Astrocyte (in vitro differentiated cells and primary cell): ENCODE measurements at regions not wholly inside any gene's neighbourhood (a gene's known extent, or its start where the extent isn't known, plus 50 kb on each side); places are given as distances from the start of the nearest gene placed in this dataset.

Experiments used
- DNase-seq: peaks from one replicate; pipeline ENCODE4 v3.0.0-alpha.2; 2010; ENCODE audit warnings: low read depth
- FAIRE-seq: peaks from 2 replicates; lab custom pipeline; 2011; peaks lifted over from hg19 to GRCh38; lab: Jason Lieb, UNC
- H2AFZ ChIP-seq: 2 replicates; pipeline ENCODE4 v1.6.0; 2012; ENCODE audit warnings: low read depth, low read length, inconsistent platforms
- H3K27ac ChIP-seq: 2 replicates; pipeline ENCODE4 v1.5.1; 2011; ENCODE audit warnings: low read depth, low read length, inconsistent platforms
- H3K27me3 ChIP-seq: 2 replicates; pipeline ENCODE4 v1.6.0; 2011; ENCODE audit warnings: low read length, inconsistent platforms; ENCODE audit not compliant: insufficient read depth
- H3K36me3 ChIP-seq: 2 replicates; pipeline ENCODE4 v1.5.1; 2011; ENCODE audit warnings: low read length, inconsistent platforms; ENCODE audit not compliant: insufficient read depth
- H3K4me1 ChIP-seq: 2 replicates; pipeline ENCODE4 v1.5.1; 2011; ENCODE audit warnings: low read length, inconsistent platforms; ENCODE audit not compliant: insufficient read depth
- H3K4me2 ChIP-seq: 2 replicates; pipeline ENCODE4 v1.6.0; 2012; ENCODE audit warnings: low read length, inconsistent platforms
- H3K4me3 ChIP-seq: 2 replicates; pipeline ENCODE4 v1.5.1; 2011; ENCODE audit warnings: low read depth, mild to moderate bottlenecking, low read length, inconsistent platforms; ENCODE audit not compliant: insufficient read depth
- H3K79me2 ChIP-seq: 2 replicates; pipeline ENCODE4 v1.6.0; 2012; ENCODE audit warnings: mild to moderate bottlenecking, low read length, inconsistent platforms; ENCODE audit not compliant: insufficient read depth
- H3K9ac ChIP-seq: 2 replicates; pipeline ENCODE4 v1.6.0; 2012; ENCODE audit warnings: mild to moderate bottlenecking, low read length, inconsistent platforms
- H3K9me3 ChIP-seq: 2 replicates; pipeline ENCODE4 v1.5.1; 2012; ENCODE audit warnings: low read depth, mild to moderate bottlenecking, low read length, inconsistent platforms; ENCODE audit not compliant: insufficient read depth
- H4K20me1 ChIP-seq: 2 replicates; pipeline ENCODE4 v1.6.0; 2012; ENCODE audit warnings: low read length, inconsistent platforms; ENCODE audit not compliant: insufficient read depth
- H3K27ac Mint-ChIP-seq: one replicate; pipeline ENCODE4 v1.8.0; 2021; ENCODE audit warnings: mild to moderate bottlenecking, mixed read lengths; ENCODE audit not compliant: unreplicated experiment
- H3K27me3 Mint-ChIP-seq: one replicate; pipeline ENCODE4 v1.8.0; 2021; ENCODE audit warnings: low read depth, mixed read lengths; ENCODE audit not compliant: unreplicated experiment
- H3K36me3 Mint-ChIP-seq: one replicate; pipeline ENCODE4 v1.8.0; 2021; ENCODE audit warnings: low read depth, mixed read lengths; ENCODE audit not compliant: unreplicated experiment
- H3K4me1 Mint-ChIP-seq: one replicate; pipeline ENCODE4 v1.8.0; 2021; ENCODE audit warnings: low read depth, mixed read lengths; ENCODE audit not compliant: unreplicated experiment
- H3K4me3 Mint-ChIP-seq: one replicate; pipeline ENCODE4 v1.8.0; 2021; ENCODE audit warnings: mild to moderate bottlenecking, moderate library complexity, mixed read lengths; ENCODE audit not compliant: unreplicated experiment
- H3K9me3 Mint-ChIP-seq: one replicate; pipeline ENCODE4 v1.8.0; 2021; ENCODE audit warnings: mild to moderate bottlenecking, mixed read lengths; ENCODE audit not compliant: unreplicated experiment
- EZH2 ChIP-seq: IDR thresholded peaks from 2 replicates; pipeline ENCODE4 v1.6.1; 2012; ENCODE audit warnings: mild to moderate bottlenecking, low read length, inconsistent platforms; ENCODE audit not compliant: insufficient read depth
- TF ChIP-seq, protein P1 (sequence below): IDR thresholded peaks from 2 replicates; pipeline ENCODE4 v1.5.1; 2011; ENCODE audit warnings: low read depth, mild to moderate bottlenecking, inconsistent platforms, low read length, moderate library complexity; ENCODE audit not compliant: insufficient read depth

DNA sequence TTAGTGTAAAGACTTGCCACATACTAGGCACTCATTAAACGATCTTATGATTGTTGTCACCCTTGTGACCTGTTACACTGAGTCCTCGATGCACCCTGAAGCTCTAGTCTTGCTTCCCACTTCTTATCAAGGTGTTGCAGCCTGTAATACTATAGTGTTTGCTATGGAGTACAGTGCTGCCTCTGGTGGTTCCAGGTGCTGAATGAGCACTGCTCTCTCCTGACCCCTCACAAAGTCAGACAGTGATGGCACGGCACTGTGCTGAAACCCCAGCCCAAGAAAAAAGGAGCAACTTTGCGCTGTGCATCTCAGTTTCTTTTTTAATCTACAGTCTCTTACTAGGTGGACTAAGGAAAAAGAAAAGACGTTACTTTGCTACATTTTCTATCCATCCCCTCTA, 106.3 kb downstream of the GC start:
- H3K4me3 Mint-ChIP-seq, result no peak overlapping the region
- no peak for FAIRE-seq
- no peak overlapping the region for H3K27ac ChIP-seq

DNA sequence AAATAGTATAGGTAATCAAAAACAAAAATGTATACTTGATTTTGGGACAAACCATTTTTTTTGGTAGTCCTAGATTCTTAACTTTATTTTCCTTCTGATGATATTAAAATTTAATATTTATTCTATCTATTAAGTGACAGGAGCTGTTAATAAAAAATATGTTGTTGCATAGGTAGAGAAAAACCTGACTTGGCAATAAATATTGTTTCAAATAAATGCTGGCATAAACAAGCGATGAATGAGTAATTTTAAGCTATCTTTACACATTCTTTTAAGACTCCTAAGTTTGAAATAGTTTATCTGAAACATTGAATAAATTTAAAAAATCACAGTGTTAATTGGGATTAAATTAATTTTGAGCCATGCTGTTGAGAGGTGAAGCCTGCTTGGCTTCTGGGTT, 114.6 kb downstream of the GC start:
- Mint-ChIP-seq H3K4me3 (no peak overlapping the region), H3K9me3 (peaks cover 3% of the 10 kb centered on the region), H3K27me3 (no peaks in the 10 kb centered on the region), H3K36me3 (no peaks in the 10 kb centered on the region), H3K4me1 (peaks cover 3% of the 10 kb centered on the region), H3K27ac (no peak overlapping the region)
- Histone ChIP-seq H3K4me1 (no peaks in the 10 kb centered on the region), H2AFZ (no peak overlapping the region), H3K4me2 (no peak overlapping the region), H3K4me3 (no peak overlapping the region), H3K9ac (no peak overlapping the region), H3K79me2 (no peaks in the 10 kb centered on the region), H3K9me3 (no peaks in the 10 kb centered on the region), H3K27ac (no peak overlapping the region), H3K27me3 (no peaks in the 10 kb centered on the region), H3K36me3 (no peaks in the 10 kb centered on the region), H4K20me1 (no peaks in the 10 kb centered on the region)
- no peak for TF ChIP-seq EZH2
- TF ChIP-seq, protein P1, sequence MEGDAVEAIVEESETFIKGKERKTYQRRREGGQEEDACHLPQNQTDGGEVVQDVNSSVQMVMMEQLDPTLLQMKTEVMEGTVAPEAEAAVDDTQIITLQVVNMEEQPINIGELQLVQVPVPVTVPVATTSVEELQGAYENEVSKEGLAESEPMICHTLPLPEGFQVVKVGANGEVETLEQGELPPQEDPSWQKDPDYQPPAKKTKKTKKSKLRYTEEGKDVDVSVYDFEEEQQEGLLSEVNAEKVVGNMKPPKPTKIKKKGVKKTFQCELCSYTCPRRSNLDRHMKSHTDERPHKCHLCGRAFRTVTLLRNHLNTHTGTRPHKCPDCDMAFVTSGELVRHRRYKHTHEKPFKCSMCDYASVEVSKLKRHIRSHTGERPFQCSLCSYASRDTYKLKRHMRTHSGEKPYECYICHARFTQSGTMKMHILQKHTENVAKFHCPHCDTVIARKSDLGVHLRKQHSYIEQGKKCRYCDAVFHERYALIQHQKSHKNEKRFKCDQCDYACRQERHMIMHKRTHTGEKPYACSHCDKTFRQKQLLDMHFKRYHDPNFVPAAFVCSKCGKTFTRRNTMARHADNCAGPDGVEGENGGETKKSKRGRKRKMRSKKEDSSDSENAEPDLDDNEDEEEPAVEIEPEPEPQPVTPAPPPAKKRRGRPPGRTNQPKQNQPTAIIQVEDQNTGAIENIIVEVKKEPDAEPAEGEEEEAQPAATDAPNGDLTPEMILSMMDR, result no peak
- FAIRE-seq (no peak), DNase-seq (no peak)

More for the DNA sequence above, 106.3 kb downstream of the GC start:
- Mint-ChIP-seq H3K27ac (no peak overlapping the region), H3K9me3 (no peaks in the 10 kb centered on the region), H3K27me3 (no peaks in the 10 kb centered on the region), H3K4me1 (no peaks in the 10 kb centered on the region), H3K36me3 (no peaks in the 10 kb centered on the region)
- Histone ChIP-seq H3K4me2 (no peak overlapping the region), H3K4me1 (no peaks in the 10 kb centered on the region), H3K9ac (no peak overlapping the region), H3K79me2 (no peaks in the 10 kb centered on the region), H4K20me1 (no peaks in the 10 kb centered on the region), H3K36me3 (no peaks in the 10 kb centered on the region), H2AFZ (no peak overlapping the region), H3K27me3 (no peaks in the 10 kb centered on the region), H3K9me3 (no peaks in the 10 kb centered on the region), H3K4me3 (no peak overlapping the region)
- DNase-seq, result no peak
- TF ChIP-seq, protein P1, result no peak
- no peak for TF ChIP-seq EZH2

DNA sequence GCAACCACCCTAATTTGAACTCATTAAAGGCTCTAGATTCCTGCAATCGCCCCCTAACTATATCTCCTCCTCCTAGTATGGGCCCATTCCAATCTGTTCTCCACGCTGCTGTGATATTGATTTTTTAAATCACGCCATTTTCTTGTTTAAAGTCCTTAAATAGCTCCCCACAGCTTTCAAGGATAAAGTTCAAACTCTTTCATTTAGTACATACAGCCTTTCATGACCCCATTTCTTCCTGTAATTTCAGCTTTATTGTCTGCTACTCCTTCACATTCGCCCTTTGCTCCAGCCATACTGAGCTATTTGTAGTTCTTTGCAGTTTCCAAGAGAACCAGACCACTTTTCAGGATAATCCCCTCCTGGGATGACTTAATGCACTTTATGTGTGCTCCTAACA, 118.5 kb downstream of the GC start:
- no peak overlapping the region for H3K4me3 ChIP-seq
- Mint-ChIP-seq H3K9me3 (peaks cover 3% of the 10 kb centered on the region), H3K36me3 (no peaks in the 10 kb centered on the region), H3K27me3 (no peaks in the 10 kb centered on the region), H3K4me3 (no peak overlapping the region), H3K4me1 (peaks cover 6% of the 10 kb centered on the region), H3K27ac (no peak overlapping the region)
- H3K9ac ChIP-seq, result no peak overlapping the region
- no peak overlapping the region for H3K4me2 ChIP-seq
- no peaks in the 10 kb centered on the region for H3K4me1 ChIP-seq
- no peaks in the 10 kb centered on the region for H3K27me3 ChIP-seq
- H3K79me2 ChIP-seq, result no peaks in the 10 kb centered on the region
- no peak for DNase-seq
- no peaks in the 10 kb centered on the region for H4K20me1 ChIP-seq
- no peaks in the 10 kb centered on the region for H3K9me3 ChIP-seq
- no peaks in the 10 kb centered on the region for H3K36me3 ChIP-seq
- no peak overlapping the region for H2AFZ ChIP-seq
- no peak for TF ChIP-seq EZH2
- TF ChIP-seq, protein P1, result no peak
- no peak overlapping the region for H3K27ac ChIP-seq
- FAIRE-seq, result no peak
